HS-5 (cell line): ENCODE measurements at regions not wholly inside any gene's neighbourhood (a gene's known extent, or its start where the extent isn't known, plus 50 kb on each side); places are given as distances from the start of the nearest gene placed in this dataset.
"Not testable (repeated sequence)": the region's sequence is repeated elsewhere in the genome, so short reads cannot be mapped to it uniquely, and the experiment has no call there.

Experiments
- DNase-seq: peaks from one replicate; pipeline ENCODE4 v3.0.0-alpha.2; 2012; ENCODE audit warnings: low read depth

- DNase-seq, result no peak
Measured at GRCh38 chr1:163472651-163473248, 151.0 kb downstream of the NUF2 start.

- no peak for DNase-seq
Measured at GRCh38 chr1:163477276-163477830, 155.6 kb downstream of the NUF2 start.

GRCh38 chr1:163498391-163499330, 176.9 kb downstream of the NUF2 start:
- DNase-seq, result not testable (repeated sequence)

- no peak for DNase-seq
Measured at GRCh38 chr1:163504331-163504978, 182.7 kb downstream of the NUF2 start.

- no peak for DNase-seq
Measured at GRCh38 chr1:163509114-163509513, 187.4 kb downstream of the NUF2 start.

GRCh38 chr1:163512349-163512989, 190.7 kb downstream of the NUF2 start:
- no peak for DNase-seq

GRCh38 chr1:163523375-163524029, 201.7 kb downstream of the NUF2 start:
- DNase-seq, result no peak

GRCh38 chr1:163528710-163529348, 207.1 kb downstream of the NUF2 start:
- DNase-seq, result no peak

- DNase-seq, result no peak
Measured at GRCh38 chr1:163531345-163531744, 209.6 kb downstream of the NUF2 start.

- DNase-seq, result no peak
Measured at GRCh38 chr1:163535401-163535800, 213.6 kb downstream of the NUF2 start.

- DNase-seq, result no peak
Measured at GRCh38 chr1:163535807-163536206, 214.1 kb downstream of the NUF2 start.

GRCh38 chr1:163537809-163538208, 216.1 kb downstream of the NUF2 start:
- no peak for DNase-seq

GRCh38 chr1:163538667-163539066, 216.9 kb downstream of the NUF2 start:
- DNase-seq, result no peak

GRCh38 chr1:163540727-163541126, 219.0 kb downstream of the NUF2 start:
- no peak for DNase-seq

- no peak for DNase-seq
Measured at GRCh38 chr1:163544441-163544840, 222.7 kb downstream of the NUF2 start.

- no peak for DNase-seq
Measured at GRCh38 chr1:163558162-163558561, 236.4 kb downstream of the NUF2 start.

GRCh38 chr1:163561580-163562295, 240.0 kb downstream of the NUF2 start:
- DNase-seq, result no peak

- DNase-seq, result no peak
Measured at GRCh38 chr1:163562355-163562754, 240.6 kb downstream of the NUF2 start.

GRCh38 chr1:163565166-163565565, 243.4 kb downstream of the NUF2 start:
- DNase-seq, result no peak

GRCh38 chr1:163570071-163570470, 248.3 kb downstream of the NUF2 start:
- no peak for DNase-seq
